OCI-LY7 (cell line): ENCODE measurements at regions not wholly inside any gene's neighbourhood (a gene's known extent, or its start where the extent isn't known, plus 50 kb on each side); places are given as distances from the start of the nearest gene placed in this dataset.

ENCODE experiments used
- BruUV-seq: library from RNA; stranded (reverse); fragments of 400-500 nt; replicated peaks from 2 replicates; lab custom pipeline; 2021; lab: Mats Ljungman, UMichigan
- CTCF ChIA-PET: fragments of 300-600 bp; sonication (Branson Sonifier 250); formaldehyde crosslinking; loops from one replicate; lab custom pipeline; 2022; ENCODE audit warnings: antibody characterized with exemption; ENCODE audit not compliant: unreplicated experiment; lab: Charles Lee
- POLR2A ChIA-PET: fragments of 300-600 bp; sonication (Branson Sonifier 250); formaldehyde crosslinking; loops from one replicate; lab custom pipeline; 2022; ENCODE audit warnings: antibody characterized with exemption; lab: Charles Lee
- DNase-seq: peaks from one replicate; pipeline ENCODE4 v3.0.0-alpha.2; 2015; ENCODE audit warnings: low spot score
- H2AFZ ChIP-seq: fragments of 200-600 bp; sonication (generic), shearing (Covaris generic); 2 replicates; pipeline ENCODE4 v1.6.1; 2014; ENCODE audit warnings: mild to moderate bottlenecking, antibody characterized with exemption, low read length, moderate library complexity
- H3K27ac ChIP-seq: fragments of 200-600 bp; sonication (generic); 2 replicates; pipeline ENCODE4 v1.5.1; 2014; ENCODE audit warnings: mixed run types, low read depth, mild to moderate bottlenecking, moderate library complexity, low read length, inconsistent platforms; ENCODE audit not compliant: poor library complexity, severe bottlenecking
- H3K36me3 ChIP-seq: fragments of 200-600 bp; sonication (generic); 2 replicates; pipeline ENCODE4 v1.6.1; 2014; ENCODE audit warnings: mild to moderate bottlenecking, antibody characterized with exemption, low read length, moderate library complexity, mixed read lengths; ENCODE audit not compliant: insufficient read depth
- H3K4me1 ChIP-seq: fragments of 200-600 bp; sonication (generic); 2 replicates; pipeline ENCODE4 v1.5.1; 2014; ENCODE audit warnings: mild to moderate bottlenecking, low read length; ENCODE audit not compliant: insufficient read depth, poor library complexity, severe bottlenecking
- H3K4me2 ChIP-seq: fragments of 200-600 bp; sonication (generic); 2 replicates; pipeline ENCODE4 v1.6.1; 2014; ENCODE audit warnings: mild to moderate bottlenecking, low read length
- H3K4me3 ChIP-seq: fragments of 200-600 bp; sonication (generic); 2 replicates; pipeline ENCODE4 v1.5.1; 2014; ENCODE audit warnings: mild to moderate bottlenecking, low read depth, low read length; ENCODE audit not compliant: poor library complexity, severe bottlenecking
- H3K79me2 ChIP-seq: fragments of 200-600 bp; sonication (generic); 2 replicates; pipeline ENCODE4 v1.6.1; 2016; ENCODE audit warnings: low read depth, mild to moderate bottlenecking, low read length, moderate library complexity, mixed read lengths; ENCODE audit not compliant: insufficient read depth
- H3K9me2 ChIP-seq: fragments of 200-600 bp; sonication (generic); 2 replicates; pipeline ENCODE4 v1.6.1; 2016; ENCODE audit warnings: mild to moderate bottlenecking, low read length, mixed read lengths; ENCODE audit not compliant: insufficient read depth
- H3K9me3 ChIP-seq: fragments of 200-600 bp; sonication (generic); 2 replicates; pipeline ENCODE4 v1.6.1; 2014; ENCODE audit warnings: mild to moderate bottlenecking, mixed run types, low read length, mixed read lengths
- H4K20me1 ChIP-seq: fragments of 200-600 bp; sonication (generic); 2 replicates; pipeline ENCODE4 v1.6.1; 2014; ENCODE audit warnings: mild to moderate bottlenecking, antibody characterized with exemption, low read length, moderate library complexity, mixed read lengths; ENCODE audit not compliant: insufficient read depth
- EZH2phosphoT487 ChIP-seq: fragments of 200-600 bp; sonication (generic); IDR thresholded peaks from 2 replicates; pipeline ENCODE4 v1.6.1; 2018; ENCODE audit warnings: low read depth, borderline replicate concordance, mild to moderate bottlenecking, mixed run types, antibody characterized with exemption, low read length, moderate library complexity, mixed read lengths
- intact Hi-C: fragments of 100-400 bp; cut with micrococcal nuclease; formaldehyde crosslinking; loops from one replicate; pipeline ENCODE4 v1.10.0; 2022; ENCODE audit not compliant: unreplicated experiment
- TF ChIP-seq, protein P1 (sequence below): fragments of 200-600 bp; sonication (generic); conservative IDR thresholded peaks from 2 replicates; pipeline ENCODE4 v1.5.1; 2014; ENCODE audit warnings: mild to moderate bottlenecking, antibody characterized with exemption, low read length, moderate library complexity, mixed read lengths

DNA sequence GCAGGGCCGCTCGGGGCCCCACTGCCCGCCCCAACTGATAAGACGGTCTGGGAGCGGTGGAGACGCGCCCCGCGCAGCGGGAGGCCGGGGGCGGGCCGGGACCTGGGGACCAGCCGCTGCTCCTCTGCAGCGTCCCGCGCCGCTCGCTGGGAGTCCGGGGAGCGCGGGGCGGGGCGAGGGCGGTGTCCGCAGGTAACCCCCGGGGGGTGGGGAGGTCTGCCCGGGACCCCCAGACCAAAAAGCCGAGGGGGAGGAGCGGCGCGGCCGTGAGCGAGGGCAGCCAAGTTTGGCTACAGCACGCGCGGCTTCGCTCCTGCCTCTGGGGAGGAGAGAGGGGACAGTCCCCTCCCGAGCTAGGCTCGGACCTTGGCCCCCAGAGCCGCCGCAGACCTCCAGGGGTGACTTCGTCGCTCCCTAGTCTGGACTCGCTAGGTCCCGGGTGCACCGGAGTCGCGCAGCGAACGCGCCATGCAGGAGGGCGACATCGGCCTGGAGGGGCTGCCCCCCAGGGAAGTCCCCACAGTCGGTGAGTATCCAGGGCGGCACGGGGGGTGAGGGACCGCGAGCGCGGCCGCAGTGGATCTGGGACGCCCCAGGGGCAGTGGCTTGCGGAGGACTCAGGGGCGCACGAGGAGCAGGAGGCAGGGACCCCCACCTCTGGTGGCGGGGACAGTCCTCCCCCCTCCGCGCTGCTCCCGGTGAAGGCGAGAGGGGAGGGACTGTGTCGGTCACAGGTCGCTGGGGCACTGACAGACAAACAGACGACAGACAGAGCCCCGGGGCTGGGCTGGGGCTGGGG is 92.3 kb upstream of the ANO1 start:
- CTCF ChIA-PET = no interaction called here
- Histone ChIP-seq H3K79me2 (no peaks in the 10 kb centered on the region), H3K4me1 (no peaks in the 10 kb centered on the region), H3K9me3 (no peaks in the 10 kb centered on the region), H3K9me2 (no peaks in the 10 kb centered on the region), H3K4me2 (no peak overlapping the region), H3K36me3 (no peaks in the 10 kb centered on the region), H2AFZ (no peak overlapping the region), H3K4me3 (no peak overlapping the region), H3K27ac (no peak overlapping the region), H4K20me1 (no peaks in the 10 kb centered on the region)
- intact Hi-C loops = no loop called here
- POLR2A ChIA-PET = no interaction called here
- no peak for TF ChIP-seq EZH2phosphoT487
- TF ChIP-seq, protein P1, sequence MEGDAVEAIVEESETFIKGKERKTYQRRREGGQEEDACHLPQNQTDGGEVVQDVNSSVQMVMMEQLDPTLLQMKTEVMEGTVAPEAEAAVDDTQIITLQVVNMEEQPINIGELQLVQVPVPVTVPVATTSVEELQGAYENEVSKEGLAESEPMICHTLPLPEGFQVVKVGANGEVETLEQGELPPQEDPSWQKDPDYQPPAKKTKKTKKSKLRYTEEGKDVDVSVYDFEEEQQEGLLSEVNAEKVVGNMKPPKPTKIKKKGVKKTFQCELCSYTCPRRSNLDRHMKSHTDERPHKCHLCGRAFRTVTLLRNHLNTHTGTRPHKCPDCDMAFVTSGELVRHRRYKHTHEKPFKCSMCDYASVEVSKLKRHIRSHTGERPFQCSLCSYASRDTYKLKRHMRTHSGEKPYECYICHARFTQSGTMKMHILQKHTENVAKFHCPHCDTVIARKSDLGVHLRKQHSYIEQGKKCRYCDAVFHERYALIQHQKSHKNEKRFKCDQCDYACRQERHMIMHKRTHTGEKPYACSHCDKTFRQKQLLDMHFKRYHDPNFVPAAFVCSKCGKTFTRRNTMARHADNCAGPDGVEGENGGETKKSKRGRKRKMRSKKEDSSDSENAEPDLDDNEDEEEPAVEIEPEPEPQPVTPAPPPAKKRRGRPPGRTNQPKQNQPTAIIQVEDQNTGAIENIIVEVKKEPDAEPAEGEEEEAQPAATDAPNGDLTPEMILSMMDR = no peak
- DNase-seq = no peak
- no TSS peak for BruUV-seq

DNA sequence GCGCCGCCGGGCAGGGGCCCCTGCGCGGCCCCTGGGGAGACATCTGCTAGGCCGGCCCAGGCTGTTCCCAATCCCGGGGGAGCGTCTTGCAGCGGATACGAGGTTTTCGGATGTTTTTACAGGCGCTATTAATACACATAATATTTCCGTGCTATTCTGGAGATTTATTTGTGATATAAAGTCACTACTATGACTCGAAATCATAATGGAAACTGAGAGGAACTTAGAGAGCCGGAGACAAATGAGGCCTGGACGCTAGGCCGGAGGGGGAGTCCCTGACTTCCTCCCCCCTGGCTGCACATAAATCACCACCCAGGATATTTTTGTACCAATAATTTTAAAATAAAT is 91.7 kb upstream of the ANO1 start:
- H3K9me3 ChIP-seq = no peaks in the 10 kb centered on the region
- intact Hi-C loops = no loop called here
- no peak for TF ChIP-seq EZH2phosphoT487
- TF ChIP-seq, protein P1 = no peak
- H3K4me1 ChIP-seq = no peaks in the 10 kb centered on the region
- H3K79me2 ChIP-seq = no peaks in the 10 kb centered on the region
- H3K9me2 ChIP-seq = no peaks in the 10 kb centered on the region
- no peak overlapping the region for H3K27ac ChIP-seq
- no peak overlapping the region for H2AFZ ChIP-seq
- H3K4me2 ChIP-seq = no peak overlapping the region
- CTCF ChIA-PET = no interaction called here
- POLR2A ChIA-PET = no interaction called here
- H4K20me1 ChIP-seq = no peaks in the 10 kb centered on the region
- no peak for DNase-seq
- BruUV-seq = no TSS peak
- no peak overlapping the region for H3K4me3 ChIP-seq
- no peaks in the 10 kb centered on the region for H3K36me3 ChIP-seq

DNA sequence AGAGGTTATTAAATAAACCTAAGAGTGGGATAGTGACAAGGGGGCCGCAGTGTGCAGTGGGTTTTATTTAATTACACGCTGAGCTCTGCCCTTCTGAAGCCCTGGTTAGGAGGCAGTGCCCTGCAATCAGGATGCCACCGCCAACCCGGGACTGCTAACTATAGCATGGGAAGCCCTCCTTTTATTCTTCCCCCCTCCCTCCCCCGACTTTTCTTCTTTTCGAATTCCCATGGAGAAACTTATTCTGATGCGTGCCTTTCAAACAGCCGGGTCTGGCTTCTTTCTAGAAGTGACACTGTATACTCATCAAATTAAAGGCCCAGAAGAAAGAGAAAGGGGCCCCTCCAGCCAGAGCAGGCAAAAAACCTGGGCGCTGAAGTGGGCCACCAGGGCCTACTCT is 91.3 kb upstream of the ANO1 start:
- no peak overlapping the region for H3K4me3 ChIP-seq
- H3K9me2 ChIP-seq = no peaks in the 10 kb centered on the region
- H3K4me1 ChIP-seq = no peaks in the 10 kb centered on the region
- intact Hi-C loops = no loop called here
- H3K9me3 ChIP-seq = no peaks in the 10 kb centered on the region
- H2AFZ ChIP-seq = no peak overlapping the region
- DNase-seq = no peak
- H3K4me2 ChIP-seq = no peak overlapping the region
- CTCF ChIA-PET = no interaction called here
- TF ChIP-seq EZH2phosphoT487 = no peak
- TF ChIP-seq, protein P1 = no peak
- no peak overlapping the region for H3K27ac ChIP-seq
- POLR2A ChIA-PET = no interaction called here
- H3K36me3 ChIP-seq = no peaks in the 10 kb centered on the region
- no peaks in the 10 kb centered on the region for H4K20me1 ChIP-seq
- no TSS peak for BruUV-seq
- no peaks in the 10 kb centered on the region for H3K79me2 ChIP-seq
